ENCODE measurements at regions not wholly inside any gene's neighbourhood (a gene's known extent, or its start where the extent isn't known, plus 50 kb on each side); places are given as distances from the start of the nearest gene placed in this dataset.
"Not testable (repeated sequence)": the region's sequence is repeated elsewhere in the genome, so short reads cannot be mapped to it uniquely, and the experiment has no call there.

- intact Hi-C loops (cut with micrococcal nuclease), result no loop called here
Measured at GRCh38 chr13:65605396-65605795, 1624.7 kb downstream of the PCDH9 start.

- intact Hi-C loops (cut with micrococcal nuclease), result no loop called here
Measured at GRCh38 chr13:65603160-65603559, 1627.0 kb downstream of the PCDH9 start.

GRCh38 chr13:65601855-65602254, 1628.3 kb downstream of the PCDH9 start:
- intact Hi-C loops (cut with micrococcal nuclease), result no loop called here

GRCh38 chr13:65600702-65601101, 1629.4 kb downstream of the PCDH9 start:
- intact Hi-C loops (cut with micrococcal nuclease), result no loop called here

GRCh38 chr13:65597839-65598818, 1632.0 kb downstream of the PCDH9 start:
- intact Hi-C loops (cut with micrococcal nuclease), result no loop called here

GRCh38 chr13:65595916-65596315, 1634.2 kb downstream of the PCDH9 start:
- intact Hi-C loops (cut with micrococcal nuclease), result no loop called here

- intact Hi-C loops (cut with micrococcal nuclease), result no loop called here
Measured at GRCh38 chr13:65594298-65594781, 1635.8 kb downstream of the PCDH9 start.

GRCh38 chr13:65593298-65593874, 1636.8 kb downstream of the PCDH9 start:
- intact Hi-C loops (cut with micrococcal nuclease), result no loop called here

GRCh38 chr13:65592731-65593130, 1637.4 kb downstream of the PCDH9 start:
- intact Hi-C loops (cut with micrococcal nuclease), result no loop called here

- intact Hi-C loops (cut with micrococcal nuclease), result no loop called here
Measured at GRCh38 chr13:65585346-65585745, 1644.8 kb downstream of the PCDH9 start.

- intact Hi-C loops (cut with micrococcal nuclease), result no loop called here
Measured at GRCh38 chr13:65584126-65584525, 1646.0 kb downstream of the PCDH9 start.

- intact Hi-C loops (cut with micrococcal nuclease), result no loop called here
Measured at GRCh38 chr13:65582160-65582559, 1648.0 kb downstream of the PCDH9 start.

GRCh38 chr13:65564561-65564960, 1665.6 kb downstream of the PCDH9 start:
- intact Hi-C loops (cut with micrococcal nuclease), result not testable (repeated sequence)

GRCh38 chr13:65562305-65562704, 1667.8 kb downstream of the PCDH9 start:
- intact Hi-C loops (cut with micrococcal nuclease), result no loop called here

GRCh38 chr13:65560936-65561335, 1669.2 kb downstream of the PCDH9 start:
- intact Hi-C loops (cut with micrococcal nuclease), result no loop called here

GRCh38 chr13:65555962-65556361, 1674.2 kb downstream of the PCDH9 start:
- intact Hi-C loops (cut with micrococcal nuclease), result no loop called here

GRCh38 chr13:65553096-65553727, 1676.9 kb downstream of the PCDH9 start:
- intact Hi-C loops (cut with micrococcal nuclease), result no loop called here

- intact Hi-C loops (cut with micrococcal nuclease), result no loop called here
Measured at GRCh38 chr13:65551208-65551607, 1678.9 kb downstream of the PCDH9 start.

- intact Hi-C loops (cut with micrococcal nuclease), result no loop called here
Measured at GRCh38 chr13:65540175-65540574, 1690.0 kb downstream of the PCDH9 start.

- intact Hi-C loops (cut with micrococcal nuclease), result no loop called here
Measured at GRCh38 chr13:65535370-65535769, 1694.8 kb downstream of the PCDH9 start.

GRCh38 chr13:65532231-65532630, 1697.9 kb downstream of the PCDH9 start:
- intact Hi-C loops (cut with micrococcal nuclease), result no loop called here

GRCh38 chr13:65530688-65531087, 1699.4 kb downstream of the PCDH9 start:
- intact Hi-C loops (cut with micrococcal nuclease), result no loop called here

Measured in T-helper 1 cell treated with Interleukin-12 subunit alpha and Interleukin-12 subunit beta and Interleukin-4 antibody, amounts not matched to agents 30 ng/mL and 1 ng/mL, for 36 hours (primary cell).